ES-I3 (cell line): ENCODE measurements at regions not wholly inside any gene's neighbourhood (a gene's known extent, or its start where the extent isn't known, plus 50 kb on each side); places are given as distances from the start of the nearest gene placed in this dataset.
"Not testable (repeated sequence)": the region's sequence is repeated elsewhere in the genome, so short reads cannot be mapped to it uniquely, and the experiment has no call there.

Experiments used
- H3K36me3 ChIP-seq: 2 replicates; pipeline ENCODE4 v1.6.1; 2013; ENCODE audit warnings: mild to moderate bottlenecking, low read length, control low read depth, moderate library complexity; ENCODE audit not compliant: insufficient read depth
- H3K4me1 ChIP-seq: 2 replicates; pipeline ENCODE4 v1.6.1; 2013; ENCODE audit warnings: mild to moderate bottlenecking, control low read depth, low read length; ENCODE audit not compliant: insufficient read depth
- H3K9ac ChIP-seq: 2 replicates; pipeline ENCODE4 v1.6.1; 2013; ENCODE audit warnings: low read depth, mild to moderate bottlenecking, low read length, moderate library complexity
- H3K9me3 ChIP-seq: 2 replicates; pipeline ENCODE4 v1.6.1; 2013; ENCODE audit warnings: mild to moderate bottlenecking, low read length, moderate library complexity; ENCODE audit not compliant: control insufficient read depth, insufficient read depth

GRCh38 chr10:76815505-76815904, 822.1 kb downstream of the KCNMA1 start:
- not testable (repeated sequence) for H3K36me3 ChIP-seq, H3K4me1 ChIP-seq, H3K9me3 ChIP-seq, H3K9ac ChIP-seq

GRCh38 chr10:76811430-76811829, 826.2 kb downstream of the KCNMA1 start:
- Histone ChIP-seq H3K9ac (no peak overlapping the region), H3K36me3 (no peaks in the 10 kb centered on the region), H3K4me1 (no peaks in the 10 kb centered on the region), H3K9me3 (no peaks in the 10 kb centered on the region; the same call in 1 of the 2 replicates)

- no peaks in the 10 kb centered on the region for H3K4me1 ChIP-seq
- no peaks in the 10 kb centered on the region; the same call in 1 of the 2 replicates for H3K9me3 ChIP-seq
- H3K9ac ChIP-seq: no peak overlapping the region
- no peaks in the 10 kb centered on the region for H3K36me3 ChIP-seq
Observed at GRCh38 chr10:76788452-76788811, 849.2 kb downstream of the KCNMA1 start.

- Histone ChIP-seq H3K9me3 (no peaks in the 10 kb centered on the region; the same call in 1 of the 2 replicates), H3K4me1 (no peaks in the 10 kb centered on the region), H3K9ac (no peak overlapping the region), H3K36me3 (no peaks in the 10 kb centered on the region)
Observed at GRCh38 chr10:76787746-76788451, 849.7 kb downstream of the KCNMA1 start.

GRCh38 chr10:76786504-76787072, 851.0 kb downstream of the KCNMA1 start:
- no peaks in the 10 kb centered on the region for H3K4me1 ChIP-seq
- H3K9me3 ChIP-seq: no peaks in the 10 kb centered on the region; the same call in 1 of the 2 replicates
- no peak overlapping the region for H3K9ac ChIP-seq
- no peaks in the 10 kb centered on the region for H3K36me3 ChIP-seq

GRCh38 chr10:76784076-76784475, 853.5 kb downstream of the KCNMA1 start:
- Histone ChIP-seq H3K9me3 (no peaks in the 10 kb centered on the region; the same call in 1 of the 2 replicates), H3K36me3 (no peaks in the 10 kb centered on the region), H3K4me1 (peaks cover 7% of the 10 kb centered on the region; the same call in 1 of the 2 replicates), H3K9ac (no peak overlapping the region)

- Histone ChIP-seq H3K9me3 (no peaks in the 10 kb centered on the region; the same call in 1 of the 2 replicates), H3K4me1 (peaks cover 14% of the 10 kb centered on the region; the same call in 1 of the 2 replicates), H3K9ac (no peak overlapping the region), H3K36me3 (no peaks in the 10 kb centered on the region)
Observed at GRCh38 chr10:76779796-76780301, 857.8 kb downstream of the KCNMA1 start.

GRCh38 chr10:76778914-76779795, 858.5 kb downstream of the KCNMA1 start:
- peaks cover 14% of the 10 kb centered on the region; the same call in 1 of the 2 replicates for H3K4me1 ChIP-seq
- peaks cover 1% of the 10 kb centered on the region; the same call in 1 of the 2 replicates for H3K9me3 ChIP-seq
- no peaks in the 10 kb centered on the region for H3K36me3 ChIP-seq
- peak overlapping the region; percentile 11; the same call in 1 of the 2 replicates for H3K9ac ChIP-seq

GRCh38 chr10:76774987-76775603, 862.5 kb downstream of the KCNMA1 start:
- Histone ChIP-seq H3K9me3 (peaks cover 4% of the 10 kb centered on the region; the same call in 1 of the 2 replicates), H3K4me1 (peaks cover 14% of the 10 kb centered on the region; the same call in 1 of the 2 replicates), H3K9ac (no peak overlapping the region), H3K36me3 (no peaks in the 10 kb centered on the region)

- Histone ChIP-seq H3K36me3 (no peaks in the 10 kb centered on the region), H3K9me3 (peaks cover 4% of the 10 kb centered on the region; the same call in 1 of the 2 replicates), H3K9ac (no peak overlapping the region), H3K4me1 (no peaks in the 10 kb centered on the region)
Observed at GRCh38 chr10:76769582-76769981, 868.0 kb downstream of the KCNMA1 start.

- H3K36me3 ChIP-seq: no peaks in the 10 kb centered on the region
- H3K9me3 ChIP-seq: peaks cover 3% of the 10 kb centered on the region; the same call in 1 of the 2 replicates
- H3K4me1 ChIP-seq: no peaks in the 10 kb centered on the region
- no peak overlapping the region for H3K9ac ChIP-seq
Observed at GRCh38 chr10:76769161-76769560, 868.4 kb downstream of the KCNMA1 start.

GRCh38 chr10:76766682-76767081, 870.9 kb downstream of the KCNMA1 start:
- H3K4me1 ChIP-seq: no peaks in the 10 kb centered on the region
- no peaks in the 10 kb centered on the region for H3K9me3 ChIP-seq
- no peaks in the 10 kb centered on the region for H3K36me3 ChIP-seq
- no peak overlapping the region for H3K9ac ChIP-seq

GRCh38 chr10:76764921-76765320, 872.7 kb downstream of the KCNMA1 start:
- not testable (repeated sequence) for H3K9me3 ChIP-seq, H3K9ac ChIP-seq, H3K36me3 ChIP-seq, H3K4me1 ChIP-seq

- Histone ChIP-seq H3K4me1 (no peaks in the 10 kb centered on the region), H3K9me3 (no peaks in the 10 kb centered on the region), H3K9ac (no peak overlapping the region), H3K36me3 (no peaks in the 10 kb centered on the region)
Observed at GRCh38 chr10:76764177-76764576, 873.4 kb downstream of the KCNMA1 start.
